CD4-positive, alpha-beta T cell treated with Interferon gamma for 1 hour (primary cell): ENCODE measurements at regions not wholly inside any gene's neighbourhood (a gene's known extent, or its start where the extent isn't known, plus 50 kb on each side); places are given as distances from the start of the nearest gene placed in this dataset.

Source experiments
- DNase-seq: peaks from one replicate; pipeline ENCODE4 v3.0.0-alpha.2; 2020

DNA sequence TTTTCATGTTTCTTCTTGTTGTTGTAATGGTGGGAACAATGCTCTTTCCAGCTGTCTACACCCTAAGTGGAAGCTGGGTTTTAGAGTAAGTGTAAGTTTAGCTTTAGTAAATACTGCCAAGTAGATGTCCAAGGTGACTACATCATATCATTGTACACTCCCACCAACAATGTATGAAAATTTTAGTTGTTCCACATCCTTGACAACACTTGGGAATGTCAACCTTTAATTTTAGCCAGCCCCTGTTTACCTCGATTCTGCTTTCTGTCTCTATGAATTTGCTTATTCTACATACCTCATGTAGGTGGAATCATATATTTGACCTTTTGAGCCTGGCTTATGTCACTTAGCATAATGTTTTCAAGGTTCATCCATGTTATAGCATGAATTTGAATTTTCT is 93.0 kb downstream of the MTPAP start:
- no peak for DNase-seq

DNA sequence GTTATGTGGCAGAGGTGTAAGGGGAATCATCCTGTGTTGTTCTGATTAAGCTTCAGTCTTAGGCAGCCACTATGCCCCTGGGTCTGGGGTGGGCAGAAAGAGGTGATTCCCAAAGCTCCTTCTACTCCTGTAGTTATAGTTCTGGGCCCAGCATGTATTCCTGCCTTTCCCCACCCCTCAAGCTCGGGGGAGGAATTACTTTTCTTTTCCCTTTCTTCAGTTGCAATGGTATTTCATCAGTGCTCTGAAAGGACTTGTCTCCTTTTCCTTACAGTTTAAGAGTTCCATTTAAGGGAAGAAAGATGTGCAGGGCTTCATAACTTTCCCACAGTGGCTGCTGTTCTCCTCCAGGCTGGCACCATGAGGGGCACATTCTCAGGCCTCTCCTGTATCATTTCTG is 94.2 kb downstream of the MTPAP start:
- DNase-seq, result no peak

DNA sequence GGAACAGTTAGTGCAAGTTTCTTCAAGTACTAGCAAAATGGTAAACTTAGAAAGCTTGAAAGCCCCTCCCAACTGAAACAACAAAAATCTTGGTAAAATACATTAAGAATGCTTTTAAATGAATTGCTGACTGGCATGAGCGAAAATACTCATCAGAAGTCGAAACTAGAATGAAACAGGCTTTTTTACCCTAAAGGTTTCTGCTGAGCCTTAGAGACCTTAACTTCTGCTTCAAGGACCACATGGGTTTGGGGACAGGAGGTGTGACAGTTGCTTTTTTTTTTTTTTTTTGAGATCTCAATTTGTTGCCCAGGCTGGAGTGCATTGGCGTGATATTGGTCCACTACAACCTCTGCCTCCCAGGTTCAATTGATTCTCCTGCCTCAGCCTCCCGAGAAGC is 100.3 kb downstream of the MTPAP start:
- no peak for DNase-seq

DNA sequence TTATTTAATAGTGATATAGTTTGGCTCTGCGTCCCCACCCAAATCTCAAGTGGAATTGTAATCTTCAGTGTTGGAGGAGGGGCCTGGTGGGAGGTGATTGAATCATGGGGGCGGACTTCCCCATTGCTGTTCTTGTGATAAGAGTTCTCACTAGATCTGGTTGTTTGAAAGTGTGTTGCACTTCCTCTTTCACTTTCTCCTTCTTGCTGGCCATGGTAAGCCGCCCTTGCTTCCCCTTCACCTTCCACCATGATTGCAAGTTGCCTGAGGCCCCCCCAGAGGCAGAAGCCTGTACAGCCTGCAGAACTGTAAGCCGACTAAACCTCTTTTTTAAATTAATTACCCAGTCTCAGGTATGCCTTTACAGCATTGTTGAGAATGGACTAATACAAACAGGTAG is 101.4 kb downstream of the MTPAP start:
- DNase-seq, result no peak

DNA sequence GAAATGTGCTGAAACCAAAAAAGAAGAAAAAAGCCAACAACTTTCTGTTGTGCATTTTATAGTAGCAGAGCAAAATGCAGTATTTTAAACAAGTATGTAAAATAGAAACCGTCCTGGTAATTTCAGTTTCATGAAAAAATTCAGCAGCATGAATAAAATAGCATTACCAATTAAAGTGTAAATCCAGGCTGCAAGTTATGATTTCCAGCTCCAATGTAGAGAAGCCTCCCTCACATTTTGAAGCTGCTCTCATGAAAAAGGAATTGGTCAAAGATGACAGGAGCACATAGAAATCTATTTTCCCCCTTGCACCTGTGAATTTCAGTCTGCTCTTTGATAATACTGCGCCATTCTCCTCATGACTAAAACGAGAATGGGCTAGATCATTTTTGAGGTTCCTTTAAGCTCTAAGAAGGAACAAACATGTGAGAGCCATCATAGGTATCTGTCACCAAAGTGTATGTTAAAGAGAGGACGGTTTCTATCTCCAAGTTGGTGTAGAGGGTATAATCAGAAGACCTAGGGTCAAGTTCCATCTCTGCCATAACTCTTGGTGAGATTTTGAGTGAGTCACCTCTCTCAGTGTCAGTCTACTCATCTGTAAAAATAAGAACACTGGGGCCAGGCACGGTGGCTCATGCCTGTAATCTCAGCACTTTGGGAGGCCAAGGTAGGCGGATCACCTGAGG is 107.5 kb downstream of the MTPAP start:
- DNase-seq, result no peak

DNA sequence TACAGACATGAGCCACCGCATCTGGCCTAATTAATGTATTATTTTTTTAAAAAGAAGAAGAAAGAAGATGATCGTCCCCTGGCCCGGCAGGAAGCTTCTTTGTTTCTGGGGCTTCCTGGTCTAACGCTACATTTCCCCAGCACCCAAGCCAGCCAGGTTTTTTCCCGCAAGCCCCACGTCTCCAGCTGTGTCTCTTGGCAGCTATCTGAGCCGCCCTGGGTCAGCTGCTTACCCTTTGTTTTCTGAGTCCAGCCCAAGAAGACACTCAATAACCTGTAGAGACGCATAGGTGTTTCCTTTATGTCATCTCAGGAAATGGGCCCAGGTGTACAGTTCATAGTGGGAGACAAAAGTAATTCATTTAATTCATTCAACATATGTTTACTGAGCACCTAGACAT is 110.2 kb downstream of the MTPAP start:
- DNase-seq, result no peak

DNA sequence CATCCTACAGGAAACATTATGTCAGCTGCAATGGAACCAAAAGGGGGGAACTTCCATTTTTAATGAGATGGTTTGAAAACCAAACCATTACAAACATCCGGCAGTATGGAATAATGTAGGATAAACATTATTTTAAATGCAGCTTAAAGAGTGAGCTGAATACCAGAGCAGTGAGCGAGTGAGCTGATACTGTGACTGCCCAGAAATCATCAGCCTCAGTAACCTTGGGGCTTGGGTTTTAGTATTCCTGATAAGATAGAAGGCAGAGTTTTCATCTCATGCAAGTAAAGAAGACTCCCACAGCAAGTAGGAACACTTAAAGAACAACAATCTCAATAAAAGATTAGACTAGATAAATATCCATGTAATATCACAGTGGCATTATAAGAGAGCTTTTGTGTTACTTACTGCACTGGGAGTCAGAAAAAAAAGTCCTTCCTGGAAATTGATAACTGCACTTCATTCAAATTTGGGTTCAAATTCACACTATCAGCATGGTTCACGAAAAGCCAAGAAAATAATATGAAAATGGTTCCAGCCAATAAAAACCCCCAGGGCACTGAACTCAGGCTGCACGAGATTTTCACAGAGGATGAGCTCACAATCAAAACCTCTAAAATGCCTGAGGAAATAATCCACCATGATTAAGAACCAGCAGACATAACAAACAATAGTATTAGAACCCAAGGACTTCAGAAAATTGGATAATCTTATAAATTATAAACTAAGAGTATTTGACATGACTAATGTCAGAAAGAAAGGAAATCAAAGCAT is 115.7 kb downstream of the MTPAP start:
- no peak for DNase-seq

DNA sequence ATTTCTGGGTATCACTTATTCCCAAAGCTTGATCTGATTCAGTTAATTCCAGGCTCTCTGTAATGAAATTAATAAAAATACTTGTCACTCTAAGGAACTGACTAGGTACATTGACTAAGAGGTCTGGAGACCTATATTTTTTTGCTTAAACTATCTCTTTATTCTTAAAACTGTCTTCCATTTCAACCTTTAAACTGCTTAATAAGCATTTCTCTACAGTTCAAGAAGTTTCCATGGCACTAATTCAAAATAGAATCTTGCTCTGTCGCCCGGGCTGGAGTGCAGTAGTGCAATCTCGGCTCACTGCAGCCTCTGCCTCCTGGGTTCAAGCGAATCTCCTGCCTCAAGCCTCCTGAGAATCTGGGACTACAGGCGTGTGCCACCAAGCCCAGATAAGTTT is 117.4 kb downstream of the MTPAP start:
- DNase-seq, result no peak

DNA sequence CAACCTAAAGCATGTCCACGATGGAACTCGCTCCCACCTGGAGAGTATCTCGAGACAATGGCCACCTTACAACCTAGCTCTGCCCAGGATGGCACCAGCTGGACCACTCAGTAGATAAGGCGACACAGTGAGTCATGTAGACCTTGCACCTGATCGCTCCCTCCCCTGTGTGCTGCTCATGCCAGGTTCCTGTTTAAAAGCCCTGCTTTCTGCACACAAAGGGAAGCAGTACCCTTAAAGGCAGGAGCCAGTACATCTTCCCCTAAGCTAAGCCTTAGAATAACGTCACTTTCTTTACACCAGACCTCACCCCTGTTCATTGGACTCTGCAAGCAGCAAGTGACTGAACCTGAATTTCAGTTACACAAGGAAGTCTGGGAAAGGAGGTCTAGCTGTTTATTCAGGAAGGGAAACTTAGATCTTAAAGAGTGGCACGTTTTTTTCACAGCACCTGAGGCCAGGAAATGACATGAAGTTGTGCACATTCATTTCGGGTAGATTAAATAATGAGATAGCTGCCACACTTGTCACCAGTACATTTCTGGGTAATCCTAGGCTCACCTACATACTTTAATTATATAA is 117.9 kb downstream of the MTPAP start:
- DNase-seq, result no peak

DNA sequence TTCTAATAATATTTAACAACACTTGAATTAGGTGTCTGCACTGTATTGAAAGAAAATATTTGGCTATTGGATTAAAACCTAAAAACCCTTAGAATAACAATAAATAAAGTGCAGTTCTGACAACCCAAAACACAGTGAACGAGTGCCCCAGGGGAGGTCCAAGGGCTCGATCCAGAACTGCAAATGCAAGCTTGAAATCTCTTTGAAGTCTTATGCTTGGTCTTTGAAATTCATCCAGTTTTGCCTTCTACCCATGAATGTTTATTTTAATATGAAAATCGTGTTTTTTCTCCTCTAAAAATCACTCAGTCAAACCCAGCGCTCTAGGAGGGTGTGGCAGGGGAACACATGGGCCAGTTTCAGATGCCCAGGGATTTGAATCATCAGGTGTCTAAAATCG is 119.5 kb downstream of the MTPAP start:
- no peak for DNase-seq

DNA sequence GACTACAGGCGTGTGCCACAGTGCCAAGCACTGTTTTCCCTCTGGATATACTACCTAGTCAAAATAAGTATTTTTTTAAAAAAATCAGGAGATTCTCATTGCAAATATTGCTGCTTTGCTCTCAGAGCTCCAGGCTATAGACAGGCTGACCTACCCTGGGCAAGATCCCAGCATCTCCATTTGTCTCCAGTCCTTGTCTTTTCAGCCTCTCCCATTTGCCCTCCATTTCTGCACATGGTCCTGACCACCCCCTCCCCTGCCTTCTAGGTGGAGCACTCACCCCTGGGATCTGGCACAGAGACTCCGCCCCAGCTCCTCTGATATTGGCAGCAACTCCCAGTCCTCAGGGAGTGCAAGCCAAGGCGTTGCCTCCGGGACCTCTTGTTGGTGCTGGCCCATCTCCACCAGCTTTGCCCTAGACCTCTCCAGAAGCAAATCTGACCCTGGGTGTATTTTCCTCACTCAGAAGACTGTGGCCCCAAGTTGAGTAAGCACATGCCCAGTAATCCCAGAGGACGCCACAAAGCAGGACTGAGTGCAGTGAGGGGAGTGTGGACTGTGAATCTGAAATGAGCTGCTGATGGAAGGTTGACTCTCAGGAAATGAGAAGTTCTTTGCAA is 120.6 kb downstream of the MTPAP start:
- no peak for DNase-seq

DNA sequence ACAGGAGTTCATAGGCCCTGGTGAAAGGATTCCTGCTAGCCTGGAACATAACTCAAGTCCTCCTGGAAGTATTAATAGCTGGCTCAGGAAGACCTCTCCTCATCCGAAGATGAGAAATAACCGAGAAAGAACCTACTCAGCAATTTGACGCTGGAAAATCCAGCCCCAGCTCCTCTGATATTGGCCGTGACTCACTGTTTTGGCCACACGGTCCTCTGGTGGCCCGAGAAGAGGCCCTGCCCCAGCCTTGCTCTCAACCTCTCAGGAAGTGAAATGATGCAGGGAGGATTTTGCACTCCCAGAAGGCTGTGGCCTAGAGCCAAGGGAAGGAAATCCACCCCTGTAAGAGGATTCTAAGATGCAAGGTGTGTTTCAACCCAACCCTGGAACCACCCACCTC is 121.6 kb downstream of the MTPAP start:
- DNase-seq, result no peak

DNA sequence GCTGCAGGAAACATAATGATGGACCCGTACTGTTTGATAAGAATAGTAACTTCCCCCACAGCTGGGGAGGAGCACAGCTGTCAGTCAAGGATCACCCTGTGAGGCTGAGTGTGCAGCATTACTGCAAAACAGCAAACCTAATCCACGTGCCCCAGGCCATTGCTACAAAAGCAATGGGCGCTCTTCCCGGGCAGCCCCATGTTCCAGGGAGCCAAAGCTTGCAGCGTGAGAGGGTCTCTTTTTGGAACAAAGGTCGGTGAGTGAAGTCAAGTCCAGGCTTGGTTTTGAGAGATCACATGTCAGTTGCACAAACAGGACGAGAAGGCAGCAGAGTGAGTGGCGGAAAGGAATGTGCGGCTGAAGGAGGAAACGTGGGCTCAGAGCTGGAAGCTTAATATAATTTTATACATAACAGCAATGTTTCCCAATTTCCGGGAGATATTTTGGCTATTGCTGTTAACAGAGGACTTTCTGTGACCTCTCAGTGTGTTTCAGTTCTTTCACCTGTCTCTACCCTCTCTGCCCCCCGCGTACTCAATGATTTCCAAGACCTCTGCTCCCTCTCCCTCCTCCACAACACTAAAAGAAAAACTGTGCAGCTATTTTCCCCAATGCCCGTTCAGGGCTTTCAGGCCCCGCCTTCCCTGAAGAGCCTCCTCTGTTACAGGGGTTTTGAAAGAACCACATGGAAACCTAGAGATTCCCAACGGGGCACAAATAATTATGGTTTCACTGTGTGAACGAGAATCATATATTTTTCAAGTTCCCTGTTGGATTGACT is 128.9 kb downstream of the MTPAP start:
- DNase-seq, result no peak

DNA sequence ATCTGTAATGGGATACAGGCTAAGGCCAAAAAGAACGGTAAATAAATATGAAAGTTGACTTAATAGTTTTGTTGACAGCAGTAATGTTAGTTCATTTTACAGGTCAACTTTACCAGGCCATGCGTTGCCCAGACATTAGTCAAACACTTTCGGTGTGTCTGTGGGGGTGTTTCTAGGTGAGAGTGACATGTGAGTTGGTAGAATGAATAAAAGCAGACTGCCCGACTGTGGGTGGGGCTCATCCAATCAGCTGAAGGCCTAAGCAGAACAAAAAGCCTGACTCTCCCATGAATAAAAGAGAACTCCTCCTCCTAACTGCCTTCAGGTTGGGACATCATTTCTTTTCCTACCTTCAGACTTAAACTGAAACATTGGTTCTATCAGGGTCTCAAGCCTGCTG is 132.3 kb downstream of the MTPAP start:
- no peak for DNase-seq

DNA sequence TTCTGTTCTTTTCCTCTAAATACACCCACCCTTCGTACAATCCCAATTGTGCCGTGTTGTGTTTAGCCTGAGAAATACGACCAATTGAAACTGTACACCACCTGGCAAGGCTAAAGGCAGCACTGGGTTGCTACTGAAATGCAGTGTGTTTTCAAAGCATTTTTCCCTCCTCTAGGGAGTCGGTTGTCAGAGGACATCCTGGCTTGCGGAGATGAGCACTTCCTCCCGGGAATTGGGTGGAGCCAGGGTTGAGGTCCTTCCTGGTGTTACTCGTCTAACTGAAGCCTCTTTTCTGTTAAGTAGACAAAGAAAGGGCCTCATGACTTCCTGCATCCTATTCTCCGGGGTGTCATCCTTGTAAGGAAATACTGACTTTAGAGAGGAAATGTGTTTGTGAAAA is 133.5 kb downstream of the MTPAP start:
- DNase-seq, result no peak

DNA sequence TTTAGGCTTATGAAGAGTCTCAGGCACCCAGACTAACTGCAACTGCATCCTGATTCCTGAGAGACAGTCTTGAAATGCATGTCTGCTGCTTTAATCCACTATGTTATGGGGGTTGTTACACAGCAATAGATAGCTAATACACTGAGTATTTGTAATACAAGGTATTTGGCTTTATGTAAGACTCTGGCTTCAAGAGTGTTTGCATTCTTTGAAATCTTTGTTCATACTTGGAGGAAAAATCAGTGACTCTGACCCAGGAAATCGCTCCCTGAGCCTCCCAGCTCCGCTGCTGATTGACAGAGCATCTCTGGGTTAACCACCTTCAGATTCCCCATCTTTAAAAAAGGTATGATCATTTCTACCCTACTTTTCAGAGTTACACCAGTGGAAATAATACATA is 133.9 kb downstream of the MTPAP start:
- no peak for DNase-seq

DNA sequence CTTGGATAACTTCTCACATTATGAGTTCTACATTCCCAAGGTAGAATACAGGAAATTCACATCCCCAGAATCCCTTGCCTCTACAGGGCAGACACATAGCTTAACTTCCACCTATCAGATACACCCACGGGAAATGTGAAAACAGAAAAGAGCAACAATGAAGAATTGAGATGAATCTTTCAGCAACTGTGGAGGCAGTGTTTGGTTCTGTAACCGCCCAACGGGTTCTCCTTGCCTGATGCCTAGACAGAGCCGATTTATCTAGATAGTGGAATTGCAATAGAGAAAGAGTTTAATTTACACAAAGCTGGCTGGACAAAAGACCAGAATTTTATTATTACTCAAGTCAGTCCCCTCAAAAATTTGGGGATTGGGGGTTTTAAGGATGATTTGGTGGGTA is 138.8 kb downstream of the MTPAP start:
- no peak for DNase-seq

DNA sequence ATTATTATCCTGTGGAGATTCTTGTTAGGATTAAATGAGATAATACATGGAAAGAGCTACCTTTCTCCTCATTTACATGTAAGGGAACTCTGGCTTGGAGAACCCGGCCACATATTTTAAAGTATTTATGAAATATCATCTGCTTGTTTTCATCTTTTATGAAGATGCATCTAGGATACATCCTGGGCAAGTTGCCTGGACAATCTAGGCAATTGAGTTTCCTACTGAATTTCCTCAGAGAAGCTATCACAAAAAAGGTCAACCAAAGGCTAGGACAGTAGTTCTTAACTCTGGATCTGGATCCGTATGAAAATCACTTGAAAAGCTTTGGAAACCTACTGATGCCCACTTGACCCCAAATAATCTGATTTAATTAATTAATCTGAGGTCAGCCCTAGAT is 140.7 kb downstream of the MTPAP start:
- no peak for DNase-seq

DNA sequence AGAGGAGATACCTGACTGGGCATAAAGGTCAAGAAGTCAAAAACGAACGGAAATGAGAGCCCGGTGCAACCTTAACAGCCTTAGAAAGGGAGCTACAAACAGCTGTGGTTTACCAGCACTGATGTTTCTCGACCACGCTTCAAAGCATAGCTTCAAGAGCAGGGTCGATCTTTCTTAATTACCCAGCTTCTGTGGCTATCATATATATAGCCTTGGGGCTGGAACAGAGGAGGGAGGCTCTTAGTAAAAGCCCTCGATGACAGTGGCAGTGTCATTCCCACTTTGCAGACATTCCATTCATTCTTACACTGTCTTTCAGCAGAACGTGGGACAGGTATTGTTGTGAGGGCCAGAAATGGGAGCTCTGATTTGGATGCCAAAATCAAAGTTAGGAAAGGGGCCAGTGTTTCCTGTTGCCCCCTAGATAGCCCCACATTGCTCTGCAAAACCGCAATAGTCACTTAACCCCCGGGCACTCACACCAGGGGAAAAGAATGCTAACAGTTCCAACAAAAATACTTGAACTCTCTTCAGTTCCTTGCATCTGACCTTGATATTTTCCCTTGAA is 141.5 kb downstream of the MTPAP start:
- no peak for DNase-seq

DNA sequence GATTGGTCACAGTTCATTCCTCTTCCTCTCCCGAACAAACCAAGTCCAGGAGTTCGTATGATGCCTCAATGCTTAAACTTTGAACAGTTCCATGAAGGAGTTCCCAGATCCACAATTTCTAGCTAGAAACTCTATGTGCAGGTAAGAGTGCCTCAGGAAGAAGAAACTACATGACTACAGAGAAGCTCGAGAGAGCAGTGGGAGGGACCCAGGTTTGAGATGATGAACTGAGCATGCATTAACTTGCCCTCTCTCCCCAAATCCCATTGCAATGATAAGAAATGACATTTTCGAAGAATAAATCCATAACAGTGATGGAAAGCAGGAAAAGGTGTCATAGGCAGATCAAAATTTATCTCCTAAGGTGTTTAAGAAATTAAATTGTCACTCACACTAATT is 140.6 kb upstream of the JCAD start:
- DNase-seq, result no peak

DNA sequence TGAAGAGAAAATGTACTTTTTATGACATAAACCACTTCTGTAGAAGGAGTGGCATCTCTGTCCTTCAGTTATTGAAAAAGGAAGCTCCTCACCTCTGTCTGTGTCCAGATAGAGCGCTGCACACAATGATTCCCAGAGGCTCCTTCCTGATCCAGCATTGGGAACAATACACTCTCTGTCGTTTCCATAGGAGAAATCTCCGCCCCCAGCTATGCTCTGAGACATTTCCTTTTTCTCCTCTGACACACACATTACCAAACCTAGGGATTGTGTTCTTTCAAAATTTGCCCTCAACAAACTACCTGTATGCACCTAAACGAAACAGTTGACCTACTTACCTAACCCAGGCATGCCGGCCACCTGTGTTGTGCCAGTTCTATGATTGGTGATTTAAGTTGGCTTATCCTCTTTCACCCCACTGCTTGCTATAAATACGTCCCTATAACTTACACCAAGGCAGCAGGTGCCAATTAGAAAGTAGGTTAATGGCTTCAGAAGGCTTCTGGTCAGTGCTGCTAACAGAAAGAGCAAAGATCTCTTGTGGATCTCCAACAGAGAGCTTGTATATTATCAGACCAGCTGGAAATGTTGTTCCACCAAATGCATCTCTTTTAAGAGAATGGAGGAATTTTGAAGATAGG is 140.1 kb upstream of the JCAD start:
- DNase-seq, result no peak

DNA sequence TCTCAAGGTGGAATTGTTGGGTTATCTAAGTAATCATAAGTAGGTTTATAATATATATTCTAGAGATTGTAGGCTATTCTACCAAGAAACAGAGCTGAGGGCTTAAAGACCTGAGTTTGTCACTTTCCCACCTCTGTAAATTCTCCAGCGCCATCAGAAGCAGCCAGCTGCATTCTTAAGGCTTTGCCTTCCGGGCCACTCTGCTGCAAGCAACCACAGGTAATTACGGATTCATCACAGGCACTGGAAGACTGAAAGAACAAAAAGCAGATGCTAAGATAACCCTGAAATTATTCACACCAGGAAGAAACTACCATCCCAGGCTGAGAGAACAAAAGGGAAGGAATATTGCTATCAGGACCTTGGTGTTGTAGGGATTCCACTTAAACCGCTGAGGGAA is 137.8 kb upstream of the JCAD start:
- DNase-seq, result no peak
